H1 (cell line): ENCODE measurements at regions not wholly inside any gene's neighbourhood (a gene's known extent, or its start where the extent isn't known, plus 50 kb on each side); places are given as distances from the start of the nearest gene placed in this dataset.

Experiments used
- ASH2L ChIP-seq: fragments of 200-600, 300-600 bp; sonication (generic); IDR thresholded peaks from one replicate; pipeline ENCODE4 v1.7.1; 2017; ENCODE audit warnings: low read length
- ATF3 ChIP-seq: IDR thresholded peaks from 2 replicates; pipeline ENCODE4 v1.6.1; 2011; ENCODE audit warnings: low read depth, mild to moderate bottlenecking, low read length; ENCODE audit not compliant: insufficient read depth
- CHD1 ChIP-seq: IDR thresholded peaks from 2 replicates; pipeline ENCODE4 v1.6.1; 2012; ENCODE audit warnings: low read depth, low read length, improper control_type of control experiment
- CTBP2 ChIP-seq: IDR thresholded peaks from 2 replicates; pipeline ENCODE4 v1.7.0; 2011; ENCODE audit warnings: borderline replicate concordance, mild to moderate bottlenecking, moderate library complexity, mixed read lengths, low read length; ENCODE audit not compliant: insufficient read depth, insufficient read length
- CTCF ChIP-seq, 3 experiments: IDR thresholded peaks; 1 replicate in 2 of 3; 2 replicates in 1 of 3; pipeline versions ENCODE4 v1.5.1 to v1.6.1; 2011; ENCODE audit warnings: low read length in 3 of 3, mild to moderate bottlenecking in 3 of 3, inconsistent platforms in 2 of 3, low read depth in 1 of 3, moderate library complexity in 1 of 3; ENCODE audit not compliant: insufficient read depth in 1 of 3; ENCODE audit errors: control extremely low read depth in 1 of 3
- E2F6 ChIP-seq: IDR thresholded peaks from 2 replicates; pipeline ENCODE4 v1.6.1; 2012; ENCODE audit warnings: inconsistent platforms
- POU5F1 ChIP-seq: IDR thresholded peaks from 2 replicates; pipeline ENCODE4 v1.6.1; 2011; ENCODE audit warnings: low read depth, mild to moderate bottlenecking, low read length, moderate library complexity
- RXRA ChIP-seq: IDR thresholded peaks from 2 replicates; pipeline ENCODE4 v1.6.1; 2011; ENCODE audit warnings: low read depth, mild to moderate bottlenecking, low read length, moderate library complexity; ENCODE audit not compliant: insufficient read depth

DNA sequence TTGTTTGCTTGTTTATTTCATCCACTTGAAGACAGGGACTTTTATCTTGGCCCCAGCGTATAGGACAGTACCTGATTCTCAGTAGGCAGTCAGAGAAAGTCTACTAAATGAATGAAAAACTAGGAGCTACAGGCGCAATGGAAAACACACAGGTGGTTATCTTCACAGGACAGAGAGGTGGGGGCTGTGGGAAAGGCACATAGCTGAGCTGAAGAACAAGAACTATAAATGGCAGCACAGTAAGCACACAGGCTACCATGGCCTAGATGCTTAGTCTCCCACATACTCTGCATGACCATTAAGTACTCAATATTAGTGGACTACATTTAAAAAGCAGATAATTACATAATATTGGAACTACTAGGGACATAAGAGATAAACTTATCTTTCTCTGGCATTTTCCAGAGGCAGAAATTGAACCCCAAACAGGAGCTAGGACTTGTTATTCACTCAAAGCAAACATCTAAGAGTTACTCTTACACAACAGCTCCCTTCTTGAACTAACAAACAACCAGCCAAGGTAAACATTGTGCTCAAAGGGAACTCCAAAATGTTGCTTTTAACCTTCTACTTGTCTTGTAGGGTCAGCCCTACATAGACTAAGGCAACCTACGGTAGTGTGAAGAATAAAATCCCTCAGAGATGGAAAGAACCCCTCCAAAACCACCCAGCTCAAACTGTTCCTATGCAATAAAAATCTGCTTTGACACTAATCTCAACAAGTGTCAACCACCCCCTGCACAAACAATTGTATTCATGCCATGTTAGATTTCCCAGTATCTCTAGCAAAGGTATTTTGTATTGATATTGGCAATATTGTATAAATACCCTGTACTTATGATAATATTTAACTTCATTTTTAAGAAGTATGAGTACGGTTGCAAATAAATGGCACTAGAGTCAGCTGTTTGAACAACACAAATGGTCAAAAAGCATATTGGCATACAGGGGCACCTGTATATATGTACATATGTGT, 593.6 kb downstream of the KLHL13 start (continued):
- TF ChIP-seq CHD1 = no peak
- TF ChIP-seq E2F6 = no peak
- TF ChIP-seq RXRA = no peak
- TF ChIP-seq ATF3 = no peak
- no peak for TF ChIP-seq ASH2L
- TF ChIP-seq CTCF (IDR thresholded peaks at IDR 0.05; ENCODE audit: control extremely low read depth in 1 of 3, insufficient read depth in 1 of 3, low read depth in 1 of 3, low read length in 3 of 3) = no peak
- no peak for TF ChIP-seq POU5F1
- no peak for TF ChIP-seq CTBP2
